Loucy (cell line): ENCODE measurements at regions not wholly inside any gene's neighbourhood (a gene's known extent, or its start where the extent isn't known, plus 50 kb on each side); places are given as distances from the start of the nearest gene placed in this dataset.

ENCODE experiments used
- EZH2phosphoT487 ChIP-seq: fragments of 200-600 bp; IDR thresholded peaks from 2 replicates; pipeline ENCODE4 v1.6.1; 2018; ENCODE audit warnings: antibody characterized with exemption, mild to moderate bottlenecking, moderate library complexity, borderline replicate concordance
- TF ChIP-seq, protein P1 (sequence below): fragments of 200-600 bp; sonication (generic); conservative IDR thresholded peaks from 2 replicates; pipeline ENCODE4 v1.5.1; 2014; ENCODE audit warnings: mild to moderate bottlenecking, antibody characterized with exemption, low read length

DNA sequence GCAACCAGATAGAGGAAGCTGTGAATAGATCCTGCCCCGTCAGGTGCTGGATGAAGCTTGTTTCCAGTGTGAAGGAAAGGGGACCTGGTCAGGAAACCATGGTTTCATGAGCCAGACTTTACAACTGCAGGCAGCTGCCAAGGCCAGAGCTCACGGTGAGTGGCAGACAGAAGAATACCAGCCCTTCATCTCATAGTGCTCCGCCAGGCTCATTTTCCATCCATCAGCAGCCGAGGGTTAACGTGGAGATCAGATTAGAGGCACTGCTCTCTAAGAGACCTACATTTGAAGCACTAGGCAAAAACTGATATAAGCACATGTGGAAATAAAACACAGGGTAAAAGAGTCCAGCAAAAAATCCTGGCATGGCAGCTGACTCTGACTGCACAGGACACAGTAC, 172.4 kb downstream of the CD24 start:
- TF ChIP-seq, protein P1, sequence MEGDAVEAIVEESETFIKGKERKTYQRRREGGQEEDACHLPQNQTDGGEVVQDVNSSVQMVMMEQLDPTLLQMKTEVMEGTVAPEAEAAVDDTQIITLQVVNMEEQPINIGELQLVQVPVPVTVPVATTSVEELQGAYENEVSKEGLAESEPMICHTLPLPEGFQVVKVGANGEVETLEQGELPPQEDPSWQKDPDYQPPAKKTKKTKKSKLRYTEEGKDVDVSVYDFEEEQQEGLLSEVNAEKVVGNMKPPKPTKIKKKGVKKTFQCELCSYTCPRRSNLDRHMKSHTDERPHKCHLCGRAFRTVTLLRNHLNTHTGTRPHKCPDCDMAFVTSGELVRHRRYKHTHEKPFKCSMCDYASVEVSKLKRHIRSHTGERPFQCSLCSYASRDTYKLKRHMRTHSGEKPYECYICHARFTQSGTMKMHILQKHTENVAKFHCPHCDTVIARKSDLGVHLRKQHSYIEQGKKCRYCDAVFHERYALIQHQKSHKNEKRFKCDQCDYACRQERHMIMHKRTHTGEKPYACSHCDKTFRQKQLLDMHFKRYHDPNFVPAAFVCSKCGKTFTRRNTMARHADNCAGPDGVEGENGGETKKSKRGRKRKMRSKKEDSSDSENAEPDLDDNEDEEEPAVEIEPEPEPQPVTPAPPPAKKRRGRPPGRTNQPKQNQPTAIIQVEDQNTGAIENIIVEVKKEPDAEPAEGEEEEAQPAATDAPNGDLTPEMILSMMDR, result no peak
- TF ChIP-seq EZH2phosphoT487, result no peak
